ENCODE measurements at regions not wholly inside any gene's neighbourhood (a gene's known extent, or its start where the extent isn't known, plus 50 kb on each side); places are given as distances from the start of the nearest gene placed in this dataset.

GRCh38 chr20:58004146-58004545 is 224.3 kb downstream of the ANKRD60 start:
- WGBS, 2 experiments (ENCODE audit: extremely low coverage in 2 of 2, insufficient read length in 1 of 2), result no CpG with 5 or more reads among the region's 7 CpGs
- ChIA-PET POLR2A (ENCODE audit: unreplicated experiment) (no interaction called here), CTCF (no interaction called here)
- Histone ChIP-seq H4K5ac (ENCODE audit: low read depth, low read length) (no peak overlapping the region), H3K9ac (ENCODE audit: low read depth, low read length) (no peak overlapping the region), H3K27me3 (ENCODE audit: control insufficient read depth, insufficient read depth, low read length) (peaks cover 3% of the 10 kb centered on the region; the same call in 1 of the 2 replicates), H4K91ac (ENCODE audit: insufficient read depth, low read depth, low read length) (no peak overlapping the region), H3K36me3 (ENCODE audit: control insufficient read depth, insufficient read depth, low read length) (no peaks in the 10 kb centered on the region), H4K8ac (ENCODE audit: low read depth in 2 of 2, low read length in 2 of 2) (no peak overlapping the region), H2AK9ac (replicated peaks; ENCODE audit: low read depth, low read length, poor library complexity) (no peak overlapping the region), H2BK15ac (ENCODE audit: low read depth, low read length) (no peak overlapping the region), H3K4ac (ENCODE audit: low read depth, low read length) (no peak overlapping the region), H3K18ac (ENCODE audit: low read depth, low read length) (no peak overlapping the region), H2BK120ac (ENCODE audit: low read depth, low read length) (no peak overlapping the region), H3K9me3 (ENCODE audit: control insufficient read depth, insufficient read depth, low read length) (no peaks in the 10 kb centered on the region), H3K23ac (ENCODE audit: low read depth, low read length) (no peak overlapping the region), H2BK5ac (ENCODE audit: low read depth, low read length, poor library complexity, severe bottlenecking) (no peak overlapping the region), H3K4me3 (ENCODE audit: insufficient read depth, low read depth, low read length) (no peak overlapping the region), H4K20me1 (ENCODE audit: insufficient read depth, low read length) (no peaks in the 10 kb centered on the region), H2AK5ac (ENCODE audit: low read depth, low read length) (no peak overlapping the region), H3K4me2 (ENCODE audit: low read depth, low read length) (no peak overlapping the region), H3K27ac (ENCODE audit: insufficient read depth, low read length) (no peak overlapping the region), H3K14ac (replicated peaks; ENCODE audit: low read depth, low read length) (no peak overlapping the region), H3K56ac (ENCODE audit: extremely low read depth, insufficient read depth, low read length) (no peak overlapping the region), H3K79me1 (ENCODE audit: low read depth in 1 of 2, low read length in 2 of 2) (no peaks in the 10 kb centered on the region), H2BK20ac (ENCODE audit: low read depth, low read length) (no peak overlapping the region), H2AFZ (replicated peaks; ENCODE audit: low read length, poor library complexity) (no peak overlapping the region), H3K4me1 (ENCODE audit: control insufficient read depth, insufficient read depth, low read length) (no peaks in the 10 kb centered on the region), H3K9me1 (ENCODE audit: insufficient read depth, low read length) (no peaks in the 10 kb centered on the region)
- ATAC-seq (ENCODE audit: low read depth), result no peak
- BruUV-seq (replicated peaks), result no TSS peak
- in situ Hi-C loops (cut with MboI; ENCODE audit: low sequenced_read_pairs) (no loop called here), intact Hi-C loops (cut with micrococcal nuclease) (no loop called here), dilution Hi-C loops (cut with HindIII; ENCODE audit: low sequenced_read_pairs, unreplicated experiment) (no loop called here)
- no peak for DNase-seq
- no peak for TF ChIP-seq MAZ (IDR thresholded peaks at IDR 0.05; ENCODE audit: borderline replicate concordance, low read depth, low read length)
- no peak for TF ChIP-seq POLR2A (IDR thresholded peaks at IDR 0.05; ENCODE audit: low read depth, low read length)
- no peak for TF ChIP-seq MXI1 (IDR thresholded peaks at IDR 0.05; ENCODE audit: borderline replicate concordance, low read depth, low read length)
- TF ChIP-seq CEBPB (IDR thresholded peaks at IDR 0.05; ENCODE audit: low read depth, low read length), result no peak
- TF ChIP-seq USF2 (IDR thresholded peaks at IDR 0.05; ENCODE audit: low read depth, low read length), result no peak
- TF ChIP-seq BHLHE40 (IDR thresholded peaks at IDR 0.05; ENCODE audit: low read depth, low read length), result no peak
- no peak for TF ChIP-seq ELK1 (IDR thresholded peaks at IDR 0.05; ENCODE audit: borderline replicate concordance, low read depth, low read length)
- TF ChIP-seq RCOR1 (IDR thresholded peaks at IDR 0.05; ENCODE audit: insufficient replicate concordance, low read length), result no peak
- TF ChIP-seq FOS (IDR thresholded peaks at IDR 0.05; ENCODE audit: low read depth, low read length), result no peak
- no peak for TF ChIP-seq RFX5 (IDR thresholded peaks at IDR 0.05; ENCODE audit: low read depth, low read length)

Data from IMR-90 (cell line).